ENCODE measurements at regions not wholly inside any gene's neighbourhood (a gene's known extent, or its start where the extent isn't known, plus 50 kb on each side); places are given as distances from the start of the nearest gene placed in this dataset.

- Mint-ChIP-seq H3K9me3 (no peaks in the 10 kb centered on the region), H3K4me1 (ENCODE audit: low read depth) (peaks cover 16% of the 10 kb centered on the region), H3K27ac (no peak overlapping the region), H3K36me3 (ENCODE audit: low read depth) (no peaks in the 10 kb centered on the region), H3K4me3 (no peak overlapping the region), H3K27me3 (no peaks in the 10 kb centered on the region)
- intact Hi-C loops (cut with micrococcal nuclease) = no loop called here
Observed at GRCh38 chr6:109315341-109316110, 66.7 kb downstream of the CD164 start.

DNA sequence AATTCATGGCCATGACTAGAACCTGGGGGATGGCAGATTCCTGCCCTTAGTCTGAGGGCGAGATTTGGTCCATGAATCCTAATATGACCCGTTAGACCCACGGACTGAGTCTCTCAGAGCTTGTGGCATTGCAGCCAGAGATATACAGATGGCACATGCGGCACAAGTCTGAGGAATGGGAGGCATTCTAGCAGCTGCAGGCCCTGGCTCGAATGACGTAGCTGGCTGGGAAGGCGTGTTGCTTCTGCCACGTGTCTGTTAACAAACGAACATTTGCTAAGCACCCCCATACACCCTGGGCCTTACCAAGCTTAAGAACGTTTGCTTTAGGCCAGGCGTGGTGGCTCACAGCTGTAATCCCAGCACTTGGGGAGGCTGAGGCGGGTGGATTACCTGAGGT lies 68.0 kb downstream of the CD164 start:
- no peak overlapping the region for H3K4me3 Mint-ChIP-seq
- no peaks in the 10 kb centered on the region for H3K27me3 Mint-ChIP-seq
- no peak overlapping the region for H3K27ac Mint-ChIP-seq
- no peaks in the 10 kb centered on the region for H3K36me3 Mint-ChIP-seq (ENCODE audit: low read depth)
- intact Hi-C loops (cut with micrococcal nuclease) = no loop called here
- peaks cover 14% of the 10 kb centered on the region for H3K4me1 Mint-ChIP-seq (ENCODE audit: low read depth)
- H3K9me3 Mint-ChIP-seq = no peaks in the 10 kb centered on the region

GRCh38 chr6:109313139-109313538 lies 69.1 kb downstream of the CD164 start:
- Mint-ChIP-seq H3K27ac (no peak overlapping the region), H3K9me3 (no peaks in the 10 kb centered on the region), H3K4me3 (no peak overlapping the region), H3K27me3 (no peaks in the 10 kb centered on the region), H3K36me3 (ENCODE audit: low read depth) (no peaks in the 10 kb centered on the region), H3K4me1 (ENCODE audit: low read depth) (peaks cover 9% of the 10 kb centered on the region)
- intact Hi-C loops (cut with micrococcal nuclease) = no loop called here

DNA sequence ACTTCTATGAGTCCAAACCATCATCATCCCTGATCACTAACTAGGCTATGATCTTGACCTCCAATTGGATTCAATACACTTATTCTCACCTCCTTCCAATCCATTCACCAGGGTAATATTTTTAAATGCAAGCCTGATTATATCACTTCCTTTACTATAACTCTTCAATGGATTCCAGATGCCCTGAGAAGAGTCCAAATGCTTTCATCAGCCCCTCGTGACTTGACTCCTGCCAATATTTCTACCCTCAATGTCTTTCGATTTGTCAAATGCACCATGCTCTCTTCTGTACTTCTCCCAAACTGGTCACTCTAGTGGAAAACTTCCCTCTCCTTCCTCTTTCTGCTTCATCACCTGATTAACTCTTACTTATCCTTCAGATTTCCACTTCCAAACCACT lies 70.8 kb downstream of the CD164 start:
- Mint-ChIP-seq H3K4me3 (no peak overlapping the region), H3K36me3 (ENCODE audit: low read depth) (no peaks in the 10 kb centered on the region), H3K4me1 (ENCODE audit: low read depth) (peaks cover 22% of the 10 kb centered on the region), H3K27me3 (no peaks in the 10 kb centered on the region), H3K27ac (no peak overlapping the region), H3K9me3 (no peaks in the 10 kb centered on the region)
- intact Hi-C loops (cut with micrococcal nuclease) = no loop called here

GRCh38 chr6:109309917-109310316 lies 72.3 kb downstream of the CD164 start:
- no peaks in the 10 kb centered on the region for H3K27me3 Mint-ChIP-seq
- no peak overlapping the region for H3K4me3 Mint-ChIP-seq
- no peaks in the 10 kb centered on the region for H3K9me3 Mint-ChIP-seq
- H3K27ac Mint-ChIP-seq = no peak overlapping the region
- intact Hi-C loops (cut with micrococcal nuclease) = loop anchor here (10.0 kb wide), 1 partner anchor 125 kb away; no protein-coding TSS in a partner anchor
- H3K36me3 Mint-ChIP-seq (ENCODE audit: low read depth) = no peaks in the 10 kb centered on the region
- H3K4me1 Mint-ChIP-seq (ENCODE audit: low read depth) = peaks cover 24% of the 10 kb centered on the region

DNA sequence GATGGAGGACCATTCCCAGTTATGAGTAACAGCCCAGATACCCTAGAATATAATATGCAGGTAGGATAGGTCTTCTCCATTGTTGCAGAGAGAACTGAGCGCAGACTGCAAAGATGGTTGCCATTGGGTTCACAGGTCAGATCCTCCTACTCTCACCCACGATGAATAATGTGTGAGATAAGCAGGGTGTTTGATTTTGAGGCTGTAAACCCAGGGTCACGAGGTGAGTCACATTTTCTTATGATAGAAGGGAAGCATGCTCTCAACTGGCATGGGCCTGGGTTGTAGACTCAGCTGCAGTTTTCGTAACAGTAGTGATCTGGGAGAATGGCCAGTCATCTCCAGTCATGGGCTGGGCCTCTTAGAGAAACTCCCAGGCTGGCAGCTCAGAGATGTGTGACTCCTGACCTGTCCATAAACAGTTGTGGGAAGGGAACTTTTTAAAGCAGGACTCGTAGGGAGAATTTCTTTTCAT lies 74.2 kb downstream of the CD164 start:
- Mint-ChIP-seq H3K4me3 (no peak overlapping the region), H3K9me3 (no peaks in the 10 kb centered on the region), H3K4me1 (ENCODE audit: low read depth) (peaks cover 42% of the 10 kb centered on the region), H3K36me3 (ENCODE audit: low read depth) (no peaks in the 10 kb centered on the region), H3K27me3 (no peaks in the 10 kb centered on the region), H3K27ac (no peak overlapping the region)
- intact Hi-C loops (cut with micrococcal nuclease) = loop anchor here (10.0 kb wide), 1 partner anchor 123 kb away; no protein-coding TSS in a partner anchor

DNA sequence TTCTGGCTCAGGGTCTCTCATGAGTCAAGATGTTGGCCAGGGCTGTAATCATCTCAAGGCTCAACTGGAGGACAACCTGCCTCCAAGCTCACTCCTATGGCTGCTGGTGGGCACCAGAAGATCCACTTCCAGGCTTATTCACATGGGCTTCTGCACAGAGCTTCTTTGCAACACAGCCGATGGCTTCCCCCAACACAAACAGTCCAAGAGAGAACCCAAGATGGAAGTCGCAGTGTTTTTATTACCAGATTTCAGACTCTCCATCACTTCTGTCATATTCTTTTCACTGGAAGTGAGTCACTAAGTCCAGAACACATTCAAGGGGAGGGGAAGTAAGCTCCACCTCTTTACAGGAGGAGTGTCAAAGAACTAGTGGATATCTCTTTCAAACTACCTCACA lies 75.5 kb downstream of the CD164 start:
- no peak overlapping the region for H3K4me3 Mint-ChIP-seq
- peaks cover 40% of the 10 kb centered on the region for H3K4me1 Mint-ChIP-seq (ENCODE audit: low read depth)
- no peaks in the 10 kb centered on the region for H3K36me3 Mint-ChIP-seq (ENCODE audit: low read depth)
- no peaks in the 10 kb centered on the region for H3K27me3 Mint-ChIP-seq
- no peaks in the 10 kb centered on the region for H3K9me3 Mint-ChIP-seq
- H3K27ac Mint-ChIP-seq = no peak overlapping the region
- intact Hi-C loops (cut with micrococcal nuclease) = loop anchor here (10.0 kb wide), 1 partner anchor 122 kb away; no protein-coding TSS in a partner anchor

DNA sequence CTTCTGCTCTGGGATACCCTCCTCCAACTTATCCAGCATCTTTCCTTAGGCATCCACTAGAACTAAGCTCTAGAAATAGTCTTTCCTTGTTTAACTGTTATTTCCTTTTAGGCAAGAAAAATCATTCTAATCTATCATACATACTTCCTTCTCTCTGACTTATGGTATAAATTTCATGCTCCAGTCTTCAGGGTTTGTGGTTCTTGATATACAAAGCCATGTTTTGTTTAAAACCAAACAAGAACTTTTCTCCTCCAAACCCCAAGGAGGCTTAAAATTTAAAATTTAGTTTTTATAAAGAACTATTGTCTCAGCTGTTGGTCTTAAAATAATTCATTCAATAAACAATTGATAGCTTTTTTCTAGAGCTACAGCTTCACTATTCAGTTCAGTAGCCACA lies 77.2 kb downstream of the CD164 start:
- Mint-ChIP-seq H3K4me1 (ENCODE audit: low read depth) (peaks cover 40% of the 10 kb centered on the region), H3K36me3 (ENCODE audit: low read depth) (no peaks in the 10 kb centered on the region), H3K4me3 (no peak overlapping the region), H3K27ac (no peak overlapping the region), H3K9me3 (no peaks in the 10 kb centered on the region), H3K27me3 (no peaks in the 10 kb centered on the region)
- intact Hi-C loops (cut with micrococcal nuclease) = loop anchor here (10.0 kb wide), 1 partner anchor 120 kb away; no protein-coding TSS in a partner anchor

DNA sequence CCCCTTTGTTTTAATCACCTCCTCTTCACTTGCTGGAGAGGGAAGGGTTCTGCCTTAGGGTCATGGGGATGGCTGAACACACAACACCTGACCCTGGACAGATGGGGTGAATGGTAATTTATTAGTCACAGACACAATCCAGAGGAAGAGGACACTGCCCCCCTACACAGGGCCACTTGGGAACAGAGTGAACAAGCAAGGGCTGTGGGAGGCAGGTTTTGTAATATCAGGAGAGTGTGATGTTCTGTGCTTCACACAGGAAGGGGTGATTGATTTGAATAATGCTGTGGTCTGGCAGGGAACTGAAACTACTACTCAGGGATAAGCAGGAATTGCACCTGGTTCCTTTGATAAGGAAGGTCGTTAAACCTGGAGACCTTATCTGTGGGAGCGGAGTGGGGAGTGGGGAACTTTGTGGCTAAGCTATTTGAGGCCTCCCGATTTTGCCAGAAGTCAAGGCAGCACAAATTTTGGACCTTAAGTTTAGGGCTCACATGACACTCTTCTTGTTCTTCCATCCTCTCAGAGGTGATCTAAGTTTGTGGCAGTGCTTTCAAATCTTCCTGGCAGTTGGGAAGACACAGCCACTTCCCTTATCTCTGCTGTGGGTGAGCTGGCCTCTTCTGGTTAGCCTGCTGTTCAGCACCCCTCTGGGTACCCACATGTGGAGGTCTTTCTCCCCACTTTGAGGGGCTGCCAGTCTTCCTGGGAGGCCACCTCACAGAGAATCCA lies 77.8 kb downstream of the CD164 start:
- intact Hi-C loops (cut with micrococcal nuclease) = loop anchor here (10.0 kb wide), 1 partner anchor 120 kb away; no protein-coding TSS in a partner anchor

DNA sequence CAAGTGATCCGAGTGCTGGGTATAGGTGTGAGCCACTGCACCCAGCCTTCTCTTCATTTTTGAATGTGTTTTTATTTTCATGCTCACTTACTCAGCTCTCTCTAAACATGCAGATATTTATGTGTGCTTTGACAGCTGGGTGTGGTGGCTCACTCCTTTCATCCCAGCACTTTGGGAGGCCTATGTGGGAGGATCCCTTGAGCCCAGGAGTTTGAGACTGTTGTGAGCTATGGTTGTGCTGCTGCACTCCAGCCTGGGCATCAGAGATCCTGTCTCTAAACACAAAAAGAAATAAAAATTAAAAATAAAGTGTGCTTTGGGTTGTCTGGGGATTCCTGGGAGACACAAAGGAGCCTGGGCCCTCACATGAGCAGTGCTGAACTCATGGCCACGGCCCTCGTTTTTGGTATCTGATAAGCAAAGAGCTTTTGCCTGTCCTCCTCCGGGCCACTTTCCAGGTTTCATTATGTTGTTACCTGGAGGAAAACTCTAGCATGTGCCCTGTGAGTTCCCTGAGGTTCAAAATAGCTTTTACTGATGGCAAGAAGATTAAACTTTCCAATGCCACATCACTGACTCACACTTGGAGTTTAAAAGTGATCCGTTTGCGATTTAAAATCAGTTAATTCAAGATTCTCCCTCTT lies 78.5 kb downstream of the CD164 start:
- H3K9me3 Mint-ChIP-seq = no peaks in the 10 kb centered on the region
- H3K4me3 Mint-ChIP-seq = no peak overlapping the region
- no peak overlapping the region for H3K27ac Mint-ChIP-seq
- H3K36me3 Mint-ChIP-seq (ENCODE audit: low read depth) = no peaks in the 10 kb centered on the region
- H3K27me3 Mint-ChIP-seq = no peaks in the 10 kb centered on the region
- peaks cover 43% of the 10 kb centered on the region for H3K4me1 Mint-ChIP-seq (ENCODE audit: low read depth)
- intact Hi-C loops (cut with micrococcal nuclease) = loop anchor here (10.0 kb wide), 1 partner anchor 119 kb away; no protein-coding TSS in a partner anchor

More for the DNA sequence above, 77.8 kb downstream of the CD164 start:
- no peaks in the 10 kb centered on the region for H3K9me3 Mint-ChIP-seq
- H3K4me1 Mint-ChIP-seq (ENCODE audit: low read depth) = peaks cover 42% of the 10 kb centered on the region
- no peak overlapping the region for H3K27ac Mint-ChIP-seq
- H3K36me3 Mint-ChIP-seq (ENCODE audit: low read depth) = no peaks in the 10 kb centered on the region
- no peaks in the 10 kb centered on the region for H3K27me3 Mint-ChIP-seq
- no peak overlapping the region for H3K4me3 Mint-ChIP-seq

GRCh38 chr6:109303164-109303563 lies 79.1 kb downstream of the CD164 start:
- intact Hi-C loops (cut with micrococcal nuclease) = loop anchor here (10.0 kb wide), 1 partner anchor 118 kb away; no protein-coding TSS in a partner anchor

GRCh38 chr6:109302176-109302575 lies 80.1 kb downstream of the CD164 start:
- Mint-ChIP-seq H3K9me3 (no peaks in the 10 kb centered on the region), H3K27ac (no peak overlapping the region), H3K36me3 (ENCODE audit: low read depth) (no peaks in the 10 kb centered on the region), H3K4me3 (no peak overlapping the region), H3K4me1 (ENCODE audit: low read depth) (peaks cover 45% of the 10 kb centered on the region), H3K27me3 (peaks cover 5% of the 10 kb centered on the region)
- intact Hi-C loops (cut with micrococcal nuclease) = loop anchor here (10.0 kb wide), 1 partner anchor 117 kb away; no protein-coding TSS in a partner anchor

More at GRCh38 chr6:109303164-109303563, 79.1 kb downstream of the CD164 start:
- H3K4me3 Mint-ChIP-seq = no peak overlapping the region
- peaks cover 47% of the 10 kb centered on the region for H3K4me1 Mint-ChIP-seq (ENCODE audit: low read depth)
- no peaks in the 10 kb centered on the region for H3K36me3 Mint-ChIP-seq (ENCODE audit: low read depth)
- H3K27ac Mint-ChIP-seq = no peak overlapping the region
- H3K27me3 Mint-ChIP-seq = no peaks in the 10 kb centered on the region
- H3K9me3 Mint-ChIP-seq = no peaks in the 10 kb centered on the region

DNA sequence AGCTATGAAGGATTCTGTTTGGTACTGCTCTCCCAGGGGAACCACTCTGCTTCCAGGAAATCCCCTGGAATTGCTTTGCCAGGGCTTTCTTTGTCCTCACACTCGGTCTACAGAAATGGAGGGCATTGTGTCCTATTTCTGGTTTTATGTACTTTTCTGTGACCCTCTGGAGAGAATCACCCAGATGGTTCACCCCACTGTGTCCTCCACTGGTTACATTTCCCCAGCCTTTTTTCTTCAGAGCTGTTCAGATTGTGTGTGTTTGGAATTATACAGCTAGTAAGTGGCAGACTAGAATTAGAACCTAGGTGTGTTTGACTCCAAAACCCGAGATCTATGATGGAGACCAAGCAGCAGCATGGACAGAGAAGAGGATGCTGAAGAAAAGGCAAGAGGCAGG lies 80.8 kb downstream of the CD164 start:
- Mint-ChIP-seq H3K4me1 (ENCODE audit: low read depth) (peaks cover 44% of the 10 kb centered on the region), H3K36me3 (ENCODE audit: low read depth) (no peaks in the 10 kb centered on the region), H3K9me3 (no peaks in the 10 kb centered on the region), H3K27me3 (peaks cover 11% of the 10 kb centered on the region), H3K4me3 (no peak overlapping the region), H3K27ac (no peak overlapping the region)
- intact Hi-C loops (cut with micrococcal nuclease) = loop anchor here (10.0 kb wide), 1 partner anchor 117 kb away; no protein-coding TSS in a partner anchor

Measured in dendritic cell treated with granulocyte-macrophage colony-stimulating factor and Interleukin-4, amounts not matched to agents 40 ng/mL and 50 ng/mL, for 4 days (primary cell).